ENCODE measurements at regions not wholly inside any gene's neighbourhood (a gene's known extent, or its start where the extent isn't known, plus 50 kb on each side); places are given as distances from the start of the nearest gene placed in this dataset.

DNA sequence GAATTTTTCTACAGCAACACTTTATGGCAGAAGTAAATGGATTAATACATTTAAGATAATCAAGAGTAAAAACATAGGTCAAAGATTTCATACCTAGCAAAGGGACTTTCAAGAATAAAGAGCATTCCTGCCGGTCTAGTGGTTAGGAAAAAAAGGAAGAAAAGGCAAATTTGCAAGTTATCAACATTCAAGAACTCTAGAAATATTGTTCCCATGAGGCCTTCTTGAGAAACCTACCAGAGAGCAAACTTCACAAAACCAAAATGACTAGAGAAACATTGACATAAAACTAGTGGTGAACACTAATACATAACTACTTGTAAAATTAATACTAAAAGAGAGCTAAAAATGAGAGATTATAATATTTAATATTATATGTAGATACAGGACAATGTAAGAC, 320.2 kb upstream of the RGMB start:
- no TSS peak for BruUV-seq (replicated peaks)
- ATAC-seq (no peak), DNase-seq (ENCODE audit: low read depth, low spot score) (no peak)
- ChIA-PET POLR2A (no interaction called here), CTCF (no interaction called here)
- no peaks in the 10 kb centered on the region for H3K9me3 ChIP-seq (ENCODE audit: control insufficient read depth, insufficient read depth, low read depth, low read length)
- intact Hi-C loops (cut with micrococcal nuclease; ENCODE audit: unreplicated experiment) = loop anchor here (2.0 kb wide), 1 partner anchor 22 kb away; no protein-coding TSS in a partner anchor
- H3K4me1 ChIP-seq (ENCODE audit: control insufficient read depth, insufficient read depth, low read length) = no peaks in the 10 kb centered on the region
- no peak overlapping the region for H3K27ac ChIP-seq (ENCODE audit: low read length)
- no peaks in the 10 kb centered on the region for H3K36me3 ChIP-seq (ENCODE audit: control insufficient read depth, insufficient read depth, low read length)
- no peak overlapping the region for H3K4me3 ChIP-seq (ENCODE audit: low read depth in 2 of 2, low read length in 2 of 2)
- TF ChIP-seq CTCF (IDR thresholded peaks at IDR 0.05) (no peak), SIN3A (IDR thresholded peaks at IDR 0.05; ENCODE audit: borderline replicate concordance, insufficient read depth, low read depth, low read length) (no peak), POLR2AphosphoS5 (IDR thresholded peaks at IDR 0.05; ENCODE audit: low read depth, low read length) (no peak), TCF7L2 (IDR thresholded peaks at IDR 0.05; ENCODE audit: low read depth, low read length) (no peak)
- TF ChIP-seq, protein P1, sequence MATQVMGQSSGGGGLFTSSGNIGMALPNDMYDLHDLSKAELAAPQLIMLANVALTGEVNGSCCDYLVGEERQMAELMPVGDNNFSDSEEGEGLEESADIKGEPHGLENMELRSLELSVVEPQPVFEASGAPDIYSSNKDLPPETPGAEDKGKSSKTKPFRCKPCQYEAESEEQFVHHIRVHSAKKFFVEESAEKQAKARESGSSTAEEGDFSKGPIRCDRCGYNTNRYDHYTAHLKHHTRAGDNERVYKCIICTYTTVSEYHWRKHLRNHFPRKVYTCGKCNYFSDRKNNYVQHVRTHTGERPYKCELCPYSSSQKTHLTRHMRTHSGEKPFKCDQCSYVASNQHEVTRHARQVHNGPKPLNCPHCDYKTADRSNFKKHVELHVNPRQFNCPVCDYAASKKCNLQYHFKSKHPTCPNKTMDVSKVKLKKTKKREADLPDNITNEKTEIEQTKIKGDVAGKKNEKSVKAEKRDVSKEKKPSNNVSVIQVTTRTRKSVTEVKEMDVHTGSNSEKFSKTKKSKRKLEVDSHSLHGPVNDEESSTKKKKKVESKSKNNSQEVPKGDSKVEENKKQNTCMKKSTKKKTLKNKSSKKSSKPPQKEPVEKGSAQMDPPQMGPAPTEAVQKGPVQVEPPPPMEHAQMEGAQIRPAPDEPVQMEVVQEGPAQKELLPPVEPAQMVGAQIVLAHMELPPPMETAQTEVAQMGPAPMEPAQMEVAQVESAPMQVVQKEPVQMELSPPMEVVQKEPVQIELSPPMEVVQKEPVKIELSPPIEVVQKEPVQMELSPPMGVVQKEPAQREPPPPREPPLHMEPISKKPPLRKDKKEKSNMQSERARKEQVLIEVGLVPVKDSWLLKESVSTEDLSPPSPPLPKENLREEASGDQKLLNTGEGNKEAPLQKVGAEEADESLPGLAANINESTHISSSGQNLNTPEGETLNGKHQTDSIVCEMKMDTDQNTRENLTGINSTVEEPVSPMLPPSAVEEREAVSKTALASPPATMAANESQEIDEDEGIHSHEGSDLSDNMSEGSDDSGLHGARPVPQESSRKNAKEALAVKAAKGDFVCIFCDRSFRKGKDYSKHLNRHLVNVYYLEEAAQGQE (IDR thresholded peaks at IDR 0.05; ENCODE audit: insufficient read depth in 1 of 2, low read depth in 2 of 2, low read length in 1 of 2) = no peak
- in situ Hi-C loops (cut with HindIII; ENCODE audit: low pct_unique_long_range_greater_than_20kb, low sequenced_read_pairs) = no loop called here
- no peaks in the 10 kb centered on the region for H3K27me3 ChIP-seq (ENCODE audit: control insufficient read depth, insufficient read depth, low read length)

- Histone ChIP-seq H3K9me3 (ENCODE audit: control insufficient read depth, insufficient read depth, low read depth, low read length) (no peaks in the 10 kb centered on the region), H3K27ac (ENCODE audit: low read length) (no peak overlapping the region), H3K4me3 (ENCODE audit: low read depth in 2 of 2, low read length in 2 of 2) (no peak overlapping the region), H3K27me3 (ENCODE audit: control insufficient read depth, insufficient read depth, low read length) (no peaks in the 10 kb centered on the region), H3K4me1 (ENCODE audit: control insufficient read depth, insufficient read depth, low read length) (no peaks in the 10 kb centered on the region), H3K36me3 (ENCODE audit: control insufficient read depth, insufficient read depth, low read length) (no peaks in the 10 kb centered on the region)
- TF ChIP-seq TCF7L2 (IDR thresholded peaks at IDR 0.05; ENCODE audit: low read depth, low read length) (no peak), CTCF (IDR thresholded peaks at IDR 0.05) (no peak), SIN3A (IDR thresholded peaks at IDR 0.05; ENCODE audit: borderline replicate concordance, insufficient read depth, low read depth, low read length) (no peak), POLR2AphosphoS5 (IDR thresholded peaks at IDR 0.05; ENCODE audit: low read depth, low read length) (no peak)
- TF ChIP-seq, protein P1 (IDR thresholded peaks at IDR 0.05; ENCODE audit: insufficient read depth in 1 of 2, low read depth in 2 of 2, low read length in 1 of 2) = no peak
- DNase-seq (ENCODE audit: low read depth, low spot score) (no peak), ATAC-seq (no peak)
- in situ Hi-C loops (cut with HindIII; ENCODE audit: low pct_unique_long_range_greater_than_20kb, low sequenced_read_pairs) = no loop called here
- CTCF ChIA-PET = no interaction called here
- POLR2A ChIA-PET = no interaction called here
- intact Hi-C loops (cut with micrococcal nuclease; ENCODE audit: unreplicated experiment) = no loop called here
- BruUV-seq (replicated peaks) = no TSS peak
These were observed 319.1 kb upstream of the RGMB start for GRCh38 chr5:98454407-98454806.
